ENCODE measurements at regions not wholly inside any gene's neighbourhood (a gene's known extent, or its start where the extent isn't known, plus 50 kb on each side); places are given as distances from the start of the nearest gene placed in this dataset.

DNA sequence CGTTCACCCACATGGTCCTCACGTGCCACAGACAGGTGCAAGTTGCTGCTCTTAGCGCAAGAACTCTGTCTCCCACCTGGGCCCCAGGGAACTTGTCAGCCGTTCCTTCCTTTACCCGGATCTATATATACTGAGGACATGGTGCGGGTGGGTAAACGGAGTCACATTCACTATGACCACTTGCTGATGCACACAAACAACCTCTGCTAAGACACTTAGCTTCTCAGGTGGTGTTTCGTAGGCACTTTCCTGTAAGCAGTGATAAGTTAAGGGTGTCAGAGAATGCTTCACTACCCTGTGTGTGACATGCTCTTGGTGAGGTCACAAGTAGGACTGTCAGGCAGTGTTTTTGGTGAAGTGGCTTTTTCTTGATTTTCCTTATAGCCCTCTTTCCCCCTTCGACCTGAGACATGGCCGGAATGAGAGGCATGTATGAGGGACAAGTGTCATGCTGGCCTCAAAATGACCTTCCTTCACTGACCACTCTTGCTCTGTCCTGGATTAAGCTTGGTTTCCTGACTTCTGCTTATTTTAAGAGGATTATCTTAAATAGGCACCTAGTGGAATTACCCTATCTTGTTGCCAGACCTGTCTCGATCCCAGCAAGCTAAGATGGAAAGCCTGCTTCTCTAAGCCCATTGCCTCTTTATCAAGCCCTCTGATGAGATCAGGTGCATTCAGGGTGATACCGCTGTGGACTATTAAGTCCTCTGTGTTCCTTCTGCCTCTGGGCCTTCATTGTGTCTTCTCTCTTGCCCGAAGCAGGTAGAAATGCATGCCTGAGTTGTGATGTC is 97.1 kb upstream of the CELF4 start:
- no peaks in the 10 kb centered on the region for H3K27me3 ChIP-seq (ENCODE audit: insufficient read depth, low read length)
- no peaks in the 10 kb centered on the region for H3K36me3 ChIP-seq (ENCODE audit: insufficient read depth, low read length)
- no peak overlapping the region for H2AFZ ChIP-seq (ENCODE audit: low read length)
- H3K9ac ChIP-seq (ENCODE audit: low read length) = no peak overlapping the region
- no peaks in the 10 kb centered on the region for H3K79me2 ChIP-seq (ENCODE audit: insufficient read depth, low read length)
- no peaks in the 10 kb centered on the region for H4K20me1 ChIP-seq (ENCODE audit: insufficient read depth, low read length)
- no peaks in the 10 kb centered on the region for H3K9me3 ChIP-seq (ENCODE audit: low read length)
- H3K4me2 ChIP-seq (ENCODE audit: low read length) = no peak overlapping the region
- H3K27ac ChIP-seq (ENCODE audit: low read depth, low read length, poor library complexity, severe bottlenecking) = no peak overlapping the region
- no peak overlapping the region for H3K4me3 ChIP-seq (ENCODE audit: low read depth, low read length, poor library complexity, severe bottlenecking)
- H3K9me2 ChIP-seq (ENCODE audit: low read depth, low read length) = no peaks in the 10 kb centered on the region
- TF ChIP-seq EZH2 (IDR thresholded peaks at IDR 0.05; ENCODE audit: borderline replicate concordance, low read length) = no peak
- TF ChIP-seq, protein P1, sequence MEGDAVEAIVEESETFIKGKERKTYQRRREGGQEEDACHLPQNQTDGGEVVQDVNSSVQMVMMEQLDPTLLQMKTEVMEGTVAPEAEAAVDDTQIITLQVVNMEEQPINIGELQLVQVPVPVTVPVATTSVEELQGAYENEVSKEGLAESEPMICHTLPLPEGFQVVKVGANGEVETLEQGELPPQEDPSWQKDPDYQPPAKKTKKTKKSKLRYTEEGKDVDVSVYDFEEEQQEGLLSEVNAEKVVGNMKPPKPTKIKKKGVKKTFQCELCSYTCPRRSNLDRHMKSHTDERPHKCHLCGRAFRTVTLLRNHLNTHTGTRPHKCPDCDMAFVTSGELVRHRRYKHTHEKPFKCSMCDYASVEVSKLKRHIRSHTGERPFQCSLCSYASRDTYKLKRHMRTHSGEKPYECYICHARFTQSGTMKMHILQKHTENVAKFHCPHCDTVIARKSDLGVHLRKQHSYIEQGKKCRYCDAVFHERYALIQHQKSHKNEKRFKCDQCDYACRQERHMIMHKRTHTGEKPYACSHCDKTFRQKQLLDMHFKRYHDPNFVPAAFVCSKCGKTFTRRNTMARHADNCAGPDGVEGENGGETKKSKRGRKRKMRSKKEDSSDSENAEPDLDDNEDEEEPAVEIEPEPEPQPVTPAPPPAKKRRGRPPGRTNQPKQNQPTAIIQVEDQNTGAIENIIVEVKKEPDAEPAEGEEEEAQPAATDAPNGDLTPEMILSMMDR (IDR thresholded peaks at IDR 0.05; ENCODE audit: low read length) = no peak
- H3F3A ChIP-seq (ENCODE audit: insufficient read depth, low read length) = no peaks in the 10 kb centered on the region
- no peaks in the 10 kb centered on the region for H3K4me1 ChIP-seq (ENCODE audit: insufficient read depth, low read length, severe bottlenecking)

DNA sequence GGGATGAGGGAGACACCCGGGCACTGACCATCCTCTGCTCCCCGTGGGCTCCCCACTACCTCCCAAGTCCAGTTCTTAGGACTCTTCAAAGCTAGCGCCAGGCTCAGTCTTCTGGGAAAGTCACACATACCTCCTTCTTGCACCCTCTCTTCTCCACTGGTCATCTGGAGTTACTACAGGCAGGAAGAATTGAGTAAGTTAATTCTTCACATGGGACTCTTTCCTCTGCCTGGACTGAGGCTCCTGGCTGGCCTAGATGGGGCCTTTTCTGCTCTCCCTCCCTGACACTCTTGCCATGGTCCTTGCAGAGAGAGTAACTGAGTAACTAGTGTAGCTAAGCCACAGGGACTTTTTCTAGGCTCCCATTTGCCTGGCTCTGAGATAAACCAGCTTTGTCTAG is 96.5 kb upstream of the CELF4 start:
- TF ChIP-seq, protein P1 (IDR thresholded peaks at IDR 0.05; ENCODE audit: low read length) = no peak
- TF ChIP-seq EZH2 (IDR thresholded peaks at IDR 0.05; ENCODE audit: borderline replicate concordance, low read length) = no peak
- no peak overlapping the region for H3K27ac ChIP-seq (ENCODE audit: low read depth, low read length, poor library complexity, severe bottlenecking)
- H3K9me3 ChIP-seq (ENCODE audit: low read length) = no peaks in the 10 kb centered on the region
- no peaks in the 10 kb centered on the region for H3K9me2 ChIP-seq (ENCODE audit: low read depth, low read length)
- H4K20me1 ChIP-seq (ENCODE audit: insufficient read depth, low read length) = no peaks in the 10 kb centered on the region
- no peak overlapping the region for H2AFZ ChIP-seq (ENCODE audit: low read length)
- H3K4me2 ChIP-seq (ENCODE audit: low read length) = no peak overlapping the region
- no peak overlapping the region for H3K9ac ChIP-seq (ENCODE audit: low read length)
- no peaks in the 10 kb centered on the region for H3K4me1 ChIP-seq (ENCODE audit: insufficient read depth, low read length, severe bottlenecking)
- no peaks in the 10 kb centered on the region for H3K27me3 ChIP-seq (ENCODE audit: insufficient read depth, low read length)
- H3F3A ChIP-seq (ENCODE audit: insufficient read depth, low read length) = no peaks in the 10 kb centered on the region
- H3K79me2 ChIP-seq (ENCODE audit: insufficient read depth, low read length) = no peaks in the 10 kb centered on the region
- H3K4me3 ChIP-seq (ENCODE audit: low read depth, low read length, poor library complexity, severe bottlenecking) = no peak overlapping the region
- no peaks in the 10 kb centered on the region for H3K36me3 ChIP-seq (ENCODE audit: insufficient read depth, low read length)

DNA sequence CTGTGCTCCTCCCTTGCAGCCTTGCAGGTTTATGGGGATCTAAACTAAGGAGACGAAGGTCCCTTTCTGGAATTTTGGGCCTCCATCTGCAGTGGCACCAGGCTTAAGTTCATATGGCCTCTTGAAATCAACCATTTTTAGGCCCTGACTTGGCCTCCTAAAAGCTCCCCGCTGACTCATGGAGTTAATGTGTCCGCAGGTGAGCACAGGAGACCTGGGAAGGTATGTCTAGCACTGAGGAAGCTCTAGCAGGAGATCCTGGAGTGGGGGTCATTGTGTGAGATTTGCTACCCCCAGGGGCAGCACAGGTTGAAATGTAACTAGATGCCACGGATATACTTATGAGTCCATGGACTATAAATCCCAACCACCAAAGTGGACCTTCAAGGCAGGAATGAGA is 95.9 kb upstream of the CELF4 start:
- Histone ChIP-seq H3K27ac (ENCODE audit: low read depth, low read length, poor library complexity, severe bottlenecking) (no peak overlapping the region), H3K79me2 (ENCODE audit: insufficient read depth, low read length) (no peaks in the 10 kb centered on the region), H3K9ac (ENCODE audit: low read length) (no peak overlapping the region), H3K4me2 (ENCODE audit: low read length) (no peak overlapping the region), H3K27me3 (ENCODE audit: insufficient read depth, low read length) (no peaks in the 10 kb centered on the region), H3K9me3 (ENCODE audit: low read length) (no peaks in the 10 kb centered on the region), H2AFZ (ENCODE audit: low read length) (no peak overlapping the region), H3K4me3 (ENCODE audit: low read depth, low read length, poor library complexity, severe bottlenecking) (no peak overlapping the region), H3K36me3 (ENCODE audit: insufficient read depth, low read length) (no peaks in the 10 kb centered on the region), H4K20me1 (ENCODE audit: insufficient read depth, low read length) (no peaks in the 10 kb centered on the region), H3K9me2 (ENCODE audit: low read depth, low read length) (no peaks in the 10 kb centered on the region), H3F3A (ENCODE audit: insufficient read depth, low read length) (no peaks in the 10 kb centered on the region), H3K4me1 (ENCODE audit: insufficient read depth, low read length, severe bottlenecking) (no peaks in the 10 kb centered on the region)
- TF ChIP-seq, protein P1 (IDR thresholded peaks at IDR 0.05; ENCODE audit: low read length) = no peak
- no peak for TF ChIP-seq EZH2 (IDR thresholded peaks at IDR 0.05; ENCODE audit: borderline replicate concordance, low read length)
